SK-N-SH (cell line): ENCODE measurements at regions not wholly inside any gene's neighbourhood (a gene's known extent, or its start where the extent isn't known, plus 50 kb on each side); places are given as distances from the start of the nearest gene placed in this dataset.
A peak's percentile ranks its signal among the peaks of the same experiment; 100 is the strongest.

Experiments
- CTCF ChIA-PET: fragments of 300-600, 350-600 bp; formaldehyde crosslinking; extraction: SDS; loops from one replicate; lab custom pipeline; 2021; lab: Yijun Ruan, JAX
- POLR2A ChIA-PET: fragments of 350-600 bp; sonication (Branson Sonifier 250); formaldehyde crosslinking; extraction: SDS; loops from one replicate; lab custom pipeline; 2020; ENCODE audit warnings: antibody characterized with exemption, inconsistent platforms; lab: Yijun Ruan, JAX
- DNase-seq: peaks from one replicate; pipeline ENCODE4 v3.0.0; 2012
- H2AFZ ChIP-seq: fragments of 200-600 bp; sonication (generic); 2 replicates; pipeline ENCODE4 v1.8.1; 2016; ENCODE audit warnings: antibody characterized with exemption, mild to moderate bottlenecking, low read depth
- H3F3A ChIP-seq: fragments of 200-600 bp; sonication (generic); replicated peaks from 2 replicates; pipeline ENCODE3; 2016; ENCODE audit warnings: antibody characterized with exemption, mild to moderate bottlenecking; ENCODE audit not compliant: insufficient read depth
- H3K27ac ChIP-seq, 2 experiments: fragments of 200-500 bp in 1 of 2; fragments of 200-600 bp in 1 of 2; sonication (Bioruptor generic) in 1 of 2; sonication (generic), shearing (Covaris generic) in 1 of 2; 2 replicates each; pipeline versions ENCODE4 v1.5.1 to v1.6.1; 2014 to 2016; ENCODE audit warnings: low read depth in 2 of 2, inconsistent platforms in 1 of 2, low read length in 1 of 2, mild to moderate bottlenecking in 1 of 2, mixed read lengths in 1 of 2
- H3K27me3 ChIP-seq: fragments of 200-600 bp; sonication (generic), shearing (Covaris generic); 2 replicates; pipeline ENCODE4 v1.6.1; 2016; ENCODE audit warnings: mixed run types; ENCODE audit not compliant: insufficient read depth
- H3K36me3 ChIP-seq, 2 experiments: fragments of 200-500 bp in 1 of 2; fragments of 200-600 bp in 1 of 2; sonication (Bioruptor generic) in 1 of 2; sonication (generic) in 1 of 2; replicated peaks in 1 of 2; 2 replicates each; pipeline versions ENCODE3 to v1.5.1; 2014 to 2016; ENCODE audit warnings: low read length in 1 of 2, mild to moderate bottlenecking in 1 of 2; ENCODE audit not compliant: insufficient read depth in 2 of 2, control insufficient read depth in 1 of 2
- H3K4me1 ChIP-seq, 2 experiments: fragments of 200-500 bp in 1 of 2; fragments of 200-600 bp in 1 of 2; sonication (Bioruptor generic) in 1 of 2; sonication (generic), shearing (Covaris generic) in 1 of 2; 2 replicates each; pipeline versions ENCODE4 v1.5.1 to v1.6.1; 2014 to 2016; ENCODE audit warnings: low read depth in 1 of 2, low read length in 1 of 2, mixed run types in 1 of 2; ENCODE audit not compliant: insufficient read depth in 2 of 2, control insufficient read depth in 1 of 2
- H3K4me2 ChIP-seq: fragments of 200-600 bp; sonication (generic), shearing (Covaris generic); 2 replicates; pipeline ENCODE4 v1.6.1; 2017; ENCODE audit warnings: mixed run types
- H3K4me3 ChIP-seq, 2 experiments: fragments of 200-500 bp in 1 of 2; fragments of 200-600 bp in 1 of 2; sonication (Bioruptor generic) in 1 of 2; sonication (generic), shearing (Covaris generic) in 1 of 2; 2 replicates each; pipeline versions ENCODE4 v1.5.1 to v1.8.1; 2014 to 2016; ENCODE audit warnings: low read depth in 2 of 2, inconsistent platforms in 1 of 2, low read length in 1 of 2, mild to moderate bottlenecking in 1 of 2, mixed read lengths in 1 of 2, moderate library complexity in 1 of 2
- H3K79me2 ChIP-seq: fragments of 200-600 bp; sonication (generic); 2 replicates; pipeline ENCODE4 v1.8.1; 2017; ENCODE audit warnings: mild to moderate bottlenecking; ENCODE audit not compliant: insufficient read depth
- H3K9ac ChIP-seq: fragments of 200-600 bp; sonication (generic); 2 replicates; pipeline ENCODE4 v1.6.1; 2017; ENCODE audit warnings: mixed run types
- H3K9me2 ChIP-seq: fragments of 200-600 bp; sonication (generic); 2 replicates; pipeline ENCODE4 v1.6.1; 2017; ENCODE audit warnings: mixed run types
- H3K9me3 ChIP-seq: fragments of 200-600 bp; sonication (generic); 2 replicates; pipeline ENCODE4 v1.6.1; 2017; ENCODE audit warnings: mixed run types, mild to moderate bottlenecking, moderate library complexity
- H4K20me1 ChIP-seq: fragments of 200-600 bp; sonication (generic); 2 replicates; pipeline ENCODE4 v1.6.1; 2017; ENCODE audit warnings: mild to moderate bottlenecking, mixed run types; ENCODE audit not compliant: insufficient read depth
- CHD2 ChIP-seq: fragments of 150-350 bp; IDR thresholded peaks from 2 replicates; pipeline ENCODE4 v1.6.1; 2018; ENCODE audit warnings: low read length; ENCODE audit not compliant: partially characterized antibody
- EP300 ChIP-seq, 2 experiments: IDR thresholded peaks; 2 replicates each; pipeline versions ENCODE4 v1.4.0 to v1.6.1; 2012; ENCODE audit warnings: borderline replicate concordance in 1 of 2, low read depth in 1 of 2, low read length in 1 of 2
- EZH2phosphoT487 ChIP-seq: fragments of 200-600 bp; sonication (generic); IDR thresholded peaks from 2 replicates; pipeline ENCODE4 v1.6.1; 2017; ENCODE audit warnings: low read depth, mixed run types, mild to moderate bottlenecking, antibody characterized with exemption, moderate library complexity, borderline replicate concordance
- GABPA ChIP-seq: IDR thresholded peaks from 2 replicates; pipeline ENCODE4 v1.4.0; 2012; ENCODE audit warnings: low read depth, mild to moderate bottlenecking
- GATA2 ChIP-seq: sonication (generic); formaldehyde crosslinking; IDR thresholded peaks from 2 replicates; pipeline ENCODE4 v1.5.0; 2020; ENCODE audit warnings: mild to moderate bottlenecking, missing genetic modification reagents
- NRF1 ChIP-seq: IDR thresholded peaks from 2 replicates; pipeline ENCODE4 v1.6.1; 2012; ENCODE audit warnings: low read depth, mild to moderate bottlenecking, low read length
- RAD21 ChIP-seq: IDR thresholded peaks from 2 replicates; pipeline ENCODE4 v1.6.1; 2012; ENCODE audit warnings: mild to moderate bottlenecking, low read length
- RCOR1 ChIP-seq: fragments of 150-350 bp; IDR thresholded peaks from 2 replicates; pipeline ENCODE4 v1.6.1; 2017; ENCODE audit warnings: antibody characterized with exemption, low read length
- RXRA ChIP-seq: IDR thresholded peaks from 2 replicates; pipeline ENCODE4 v1.4.0; 2012; ENCODE audit warnings: low read depth, mild to moderate bottlenecking, borderline replicate concordance
- TCF12 ChIP-seq: IDR thresholded peaks from 2 replicates; pipeline ENCODE4 v1.4.0; 2012
- TEAD4 ChIP-seq: IDR thresholded peaks from 2 replicates; pipeline ENCODE4 v1.4.0; 2012; ENCODE audit warnings: mild to moderate bottlenecking, borderline replicate concordance; ENCODE audit not compliant: insufficient read depth
- YY1 ChIP-seq: IDR thresholded peaks from 2 replicates; pipeline ENCODE4 v1.4.0; 2012; ENCODE audit warnings: low read depth, mild to moderate bottlenecking
- WGBS: methylation state at CpG from one replicate; pipeline ENCODE4 v1.1.6; 2017; ENCODE audit warnings: low lambda C conversion rate; 5-methylcytosine and 5-hydroxymethylcytosine counted together
- TF ChIP-seq, protein P1 (sequence below): IDR thresholded peaks from 2 replicates; pipeline ENCODE4; 2012
- TF ChIP-seq, protein P2 (sequence below): fragments of 150-350 bp; IDR thresholded peaks from 2 replicates; pipeline ENCODE4 v1.6.1; 2017; ENCODE audit warnings: antibody characterized with exemption, low read length, low read depth, borderline replicate concordance
- TF ChIP-seq, protein P3 (sequence below): fragments of 150-350 bp; IDR thresholded peaks from 2 replicates; pipeline ENCODE4 v1.6.1; 2016; ENCODE audit warnings: mild to moderate bottlenecking, low read depth, low read length

DNA sequence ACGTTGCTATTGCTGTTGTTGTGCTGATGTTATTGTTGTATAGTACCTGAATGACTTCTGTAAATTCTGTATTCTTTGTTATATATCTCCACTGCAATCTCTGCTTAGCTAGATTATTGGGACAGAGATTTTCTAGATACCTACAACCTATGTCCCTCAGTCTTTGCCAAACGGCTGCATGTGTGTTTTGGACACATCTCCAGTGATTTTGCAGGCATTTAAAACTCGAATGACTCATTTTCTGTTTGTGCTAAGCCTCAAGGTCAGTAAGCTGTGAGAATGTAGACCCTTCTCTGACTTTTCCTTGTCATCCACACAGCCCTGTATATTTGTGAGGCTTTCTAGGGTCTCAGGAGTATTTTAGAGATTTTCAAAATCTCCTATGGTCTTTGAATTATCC lies 410.7 kb downstream of the POM121L12 start:
- DNase-seq, result no peak
- H3K9ac ChIP-seq, result no peak overlapping the region
- no peaks in the 10 kb centered on the region for H3K79me2 ChIP-seq
- WGBS, result 15% methylated on average over 3 of the region's 3 CpGs
- no peaks in the 10 kb centered on the region for H3F3A ChIP-seq
- H3K27ac ChIP-seq, result no peak overlapping the region
- H3K4me1 ChIP-seq, result no peaks in the 10 kb centered on the region; a peak in 1 of 4 replicates
- H3K4me3 ChIP-seq, result no peak overlapping the region
- 0 out of 2 replicates have a peak, but pooled peaks cover 3% of the 10 kb centered on the region for H3K9me2 ChIP-seq
- no peaks in the 10 kb centered on the region for H4K20me1 ChIP-seq
- no peak for TF ChIP-seq EZH2phosphoT487
- TF ChIP-seq RAD21, result no peak
- TF ChIP-seq, protein P1, sequence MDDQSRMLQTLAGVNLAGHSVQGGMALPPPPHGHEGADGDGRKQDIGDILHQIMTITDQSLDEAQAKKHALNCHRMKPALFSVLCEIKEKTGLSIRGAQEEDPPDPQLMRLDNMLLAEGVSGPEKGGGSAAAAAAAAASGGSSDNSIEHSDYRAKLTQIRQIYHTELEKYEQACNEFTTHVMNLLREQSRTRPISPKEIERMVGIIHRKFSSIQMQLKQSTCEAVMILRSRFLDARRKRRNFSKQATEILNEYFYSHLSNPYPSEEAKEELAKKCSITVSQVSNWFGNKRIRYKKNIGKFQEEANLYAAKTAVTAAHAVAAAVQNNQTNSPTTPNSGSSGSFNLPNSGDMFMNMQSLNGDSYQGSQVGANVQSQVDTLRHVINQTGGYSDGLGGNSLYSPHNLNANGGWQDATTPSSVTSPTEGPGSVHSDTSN, result no peak
- no peak for TF ChIP-seq GATA2 (CRISPR knock-in tag)
- no peak for TF ChIP-seq RXRA
- no peak for TF ChIP-seq TCF12
- no peak for TF ChIP-seq TEAD4
- TF ChIP-seq YY1, result no peak
- no peak for TF ChIP-seq NRF1
- TF ChIP-seq GABPA, result no peak
- TF ChIP-seq, protein P2, sequence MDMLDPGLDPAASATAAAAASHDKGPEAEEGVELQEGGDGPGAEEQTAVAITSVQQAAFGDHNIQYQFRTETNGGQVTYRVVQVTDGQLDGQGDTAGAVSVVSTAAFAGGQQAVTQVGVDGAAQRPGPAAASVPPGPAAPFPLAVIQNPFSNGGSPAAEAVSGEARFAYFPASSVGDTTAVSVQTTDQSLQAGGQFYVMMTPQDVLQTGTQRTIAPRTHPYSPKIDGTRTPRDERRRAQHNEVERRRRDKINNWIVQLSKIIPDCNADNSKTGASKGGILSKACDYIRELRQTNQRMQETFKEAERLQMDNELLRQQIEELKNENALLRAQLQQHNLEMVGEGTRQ, result no peak
- TF ChIP-seq, all 33 proteins: peak for 0
- no peak overlapping the region for H3K4me2 ChIP-seq
- no peaks in the 10 kb centered on the region for H3K36me3 ChIP-seq
- no peak overlapping the region for H2AFZ ChIP-seq
- ChIA-PET POLR2A (no interaction called here), CTCF (no interaction called here)
- H3K27me3 ChIP-seq, result no peaks in the 10 kb centered on the region
- H3K9me3 ChIP-seq, result 0 out of 2 replicates have a peak, but pooled peaks cover 6% of the 10 kb centered on the region

DNA sequence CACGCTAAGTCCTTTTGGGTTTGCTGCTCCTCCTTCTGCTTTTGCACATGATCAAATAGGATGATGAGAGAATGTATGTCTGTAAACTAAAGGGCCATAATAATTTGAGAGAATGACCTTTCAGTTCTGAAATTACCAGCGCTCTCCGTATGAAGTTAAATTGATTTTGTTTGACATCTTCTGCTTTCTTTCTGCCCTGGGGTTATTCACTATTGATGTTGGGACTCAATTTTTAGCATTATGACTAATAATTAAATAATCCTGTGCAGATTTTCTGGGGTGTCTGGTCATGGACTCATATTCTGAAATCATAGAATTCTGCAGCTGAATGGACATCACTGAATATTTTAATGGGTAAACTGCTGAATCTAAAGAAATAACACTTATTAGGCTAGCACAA lies 423.2 kb downstream of the POM121L12 start:
- Histone ChIP-seq H3K4me2 (no peak overlapping the region), H3K9me3 (0 out of 2 replicates have a peak, but pooled peaks cover 4% of the 10 kb centered on the region), H4K20me1 (no peaks in the 10 kb centered on the region)
- CTCF ChIA-PET, result interaction anchor here (0.6 to 1.5 kb wide), 3 partner anchors 10 to 19 kb away, joined by 3 to 5 read pairs (median 5); no protein-coding TSS in a partner anchor
- peak; percentile 21; the same call in 1 of the 2 replicates for TF ChIP-seq RAD21
- peak in 1 of 2 experiments; percentile 93; a peak in 2 of 4 replicates for TF ChIP-seq EP300 (IDR thresholded peaks at IDR 0.05; ENCODE audit: borderline replicate concordance in 1 of 2, low read depth in 1 of 2, low read length in 1 of 2)
- TF ChIP-seq, protein P2, result no peak
- TF ChIP-seq CHD2, result peak; percentile 71
- TF ChIP-seq, protein P3, sequence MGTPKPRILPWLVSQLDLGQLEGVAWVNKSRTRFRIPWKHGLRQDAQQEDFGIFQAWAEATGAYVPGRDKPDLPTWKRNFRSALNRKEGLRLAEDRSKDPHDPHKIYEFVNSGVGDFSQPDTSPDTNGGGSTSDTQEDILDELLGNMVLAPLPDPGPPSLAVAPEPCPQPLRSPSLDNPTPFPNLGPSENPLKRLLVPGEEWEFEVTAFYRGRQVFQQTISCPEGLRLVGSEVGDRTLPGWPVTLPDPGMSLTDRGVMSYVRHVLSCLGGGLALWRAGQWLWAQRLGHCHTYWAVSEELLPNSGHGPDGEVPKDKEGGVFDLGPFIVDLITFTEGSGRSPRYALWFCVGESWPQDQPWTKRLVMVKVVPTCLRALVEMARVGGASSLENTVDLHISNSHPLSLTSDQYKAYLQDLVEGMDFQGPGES, result no peak
- peak; percentile 72 for TF ChIP-seq RCOR1
- TF ChIP-seq, all 33 proteins: peak for 4
- Histone ChIP-seq H2AFZ (no peak overlapping the region), H3K27ac (peak overlapping the region in 1 of 2 experiments; percentile 90; a peak in 2 of 4 replicates), H3K9me2 (no peaks in the 10 kb centered on the region), H3K4me3 (no peak overlapping the region), H3K36me3 (no peaks in the 10 kb centered on the region), H3K9ac (no peak overlapping the region), H3F3A (no peaks in the 10 kb centered on the region), H3K27me3 (no peaks in the 10 kb centered on the region), H3K79me2 (no peaks in the 10 kb centered on the region), H3K4me1 (peaks cover 0 to 8% of the 10 kb centered on the region in 2 experiments; a peak in 2 of 4 replicates)
- DNase-seq, result no peak
- WGBS, result 33% methylated on average over 3 of the region's 3 CpGs
- POLR2A ChIA-PET, result no interaction called here
